Nephron (organoid): ENCODE measurements at regions not wholly inside any gene's neighbourhood (a gene's known extent, or its start where the extent isn't known, plus 50 kb on each side); places are given as distances from the start of the nearest gene placed in this dataset.
A peak's percentile ranks its signal among the peaks of the same experiment; 100 is the strongest.

ENCODE experiments used
- H3K27ac Mint-ChIP-seq, 3 experiments: 2 replicates each; pipeline ENCODE4 v1.8.0; 2020; ENCODE audit warnings: mixed read lengths in 3 of 3, mild to moderate bottlenecking in 2 of 3, moderate library complexity in 1 of 3
- H3K27me3 Mint-ChIP-seq: 2 replicates; pipeline ENCODE4 v1.8.0; 2021; ENCODE audit warnings: low read depth, mild to moderate bottlenecking, moderate library complexity, mixed read lengths
- H3K36me3 Mint-ChIP-seq: 2 replicates; pipeline ENCODE4 v1.8.0; 2020; ENCODE audit warnings: low read depth, mixed read lengths
- H3K4me1 Mint-ChIP-seq: 2 replicates; pipeline ENCODE4 v1.8.0; 2020; ENCODE audit warnings: mixed read lengths
- H3K4me3 Mint-ChIP-seq, 3 experiments: 2 replicates each; pipeline ENCODE4 v1.8.0; 2020; ENCODE audit warnings: mild to moderate bottlenecking in 3 of 3, mixed read lengths in 3 of 3, moderate library complexity in 2 of 3
- H3K9me3 Mint-ChIP-seq: 2 replicates; pipeline ENCODE4 v1.8.0; 2020; ENCODE audit warnings: mixed read lengths
- TF ChIP-seq, protein P1 (sequence below), 3 experiments: fragments of 200-600 bp; sonication (generic); IDR thresholded peaks; one replicate each; pipeline ENCODE4 v1.5.0; 2021; ENCODE audit warnings: antibody characterized with exemption in 3 of 3; ENCODE audit not compliant: unreplicated experiment in 3 of 3

- Mint-ChIP-seq H3K4me1 (peaks cover 21% of the 10 kb centered on the region), H3K4me3 (no peak overlapping the region), H3K9me3 (peaks cover 7% of the 10 kb centered on the region), H3K27ac (peak overlapping the region; percentile 29 to 47 (median 37)), H3K27me3 (no peaks in the 10 kb centered on the region), H3K36me3 (peaks cover 4% of the 10 kb centered on the region)
- TF ChIP-seq, protein P1, sequence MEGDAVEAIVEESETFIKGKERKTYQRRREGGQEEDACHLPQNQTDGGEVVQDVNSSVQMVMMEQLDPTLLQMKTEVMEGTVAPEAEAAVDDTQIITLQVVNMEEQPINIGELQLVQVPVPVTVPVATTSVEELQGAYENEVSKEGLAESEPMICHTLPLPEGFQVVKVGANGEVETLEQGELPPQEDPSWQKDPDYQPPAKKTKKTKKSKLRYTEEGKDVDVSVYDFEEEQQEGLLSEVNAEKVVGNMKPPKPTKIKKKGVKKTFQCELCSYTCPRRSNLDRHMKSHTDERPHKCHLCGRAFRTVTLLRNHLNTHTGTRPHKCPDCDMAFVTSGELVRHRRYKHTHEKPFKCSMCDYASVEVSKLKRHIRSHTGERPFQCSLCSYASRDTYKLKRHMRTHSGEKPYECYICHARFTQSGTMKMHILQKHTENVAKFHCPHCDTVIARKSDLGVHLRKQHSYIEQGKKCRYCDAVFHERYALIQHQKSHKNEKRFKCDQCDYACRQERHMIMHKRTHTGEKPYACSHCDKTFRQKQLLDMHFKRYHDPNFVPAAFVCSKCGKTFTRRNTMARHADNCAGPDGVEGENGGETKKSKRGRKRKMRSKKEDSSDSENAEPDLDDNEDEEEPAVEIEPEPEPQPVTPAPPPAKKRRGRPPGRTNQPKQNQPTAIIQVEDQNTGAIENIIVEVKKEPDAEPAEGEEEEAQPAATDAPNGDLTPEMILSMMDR (IDR thresholded peaks at IDR 0.05; ENCODE audit: unreplicated experiment in 3 of 3): no peak
These were observed 190.4 kb downstream of the SPP2 start for GRCh38 chr2:234240917-234241316.

- Mint-ChIP-seq H3K27me3 (peaks cover 1% of the 10 kb centered on the region), H3K9me3 (peaks cover 6% of the 10 kb centered on the region), H3K4me1 (no peaks in the 10 kb centered on the region), H3K4me3 (no peak overlapping the region), H3K27ac (no peak overlapping the region), H3K36me3 (no peaks in the 10 kb centered on the region)
- TF ChIP-seq, protein P1 (IDR thresholded peaks at IDR 0.05; ENCODE audit: unreplicated experiment in 3 of 3): no peak
These were observed 184.7 kb downstream of the SPP2 start for GRCh38 chr2:234235191-234235590.

GRCh38 chr2:234231460-234231859 lies 181.0 kb downstream of the SPP2 start:
- H3K36me3 Mint-ChIP-seq: no peaks in the 10 kb centered on the region
- peaks cover 8% of the 10 kb centered on the region for H3K27me3 Mint-ChIP-seq
- TF ChIP-seq, protein P1 (IDR thresholded peaks at IDR 0.05; ENCODE audit: unreplicated experiment in 3 of 3): no peak
- H3K27ac Mint-ChIP-seq: no peak overlapping the region
- H3K4me3 Mint-ChIP-seq: no peak overlapping the region
- no peaks in the 10 kb centered on the region for H3K4me1 Mint-ChIP-seq
- peaks cover 3% of the 10 kb centered on the region for H3K9me3 Mint-ChIP-seq

GRCh38 chr2:234219046-234219310 lies 168.5 kb downstream of the SPP2 start:
- Mint-ChIP-seq H3K9me3 (no peaks in the 10 kb centered on the region), H3K27me3 (no peaks in the 10 kb centered on the region), H3K4me1 (peaks cover 13% of the 10 kb centered on the region), H3K36me3 (no peaks in the 10 kb centered on the region), H3K27ac (peak overlapping the region; percentile 83 to 91 (median 84)), H3K4me3 (no peak overlapping the region)
- TF ChIP-seq, protein P1 (IDR thresholded peaks at IDR 0.05; ENCODE audit: unreplicated experiment in 3 of 3): no peak

- TF ChIP-seq, protein P1 (IDR thresholded peaks at IDR 0.05; ENCODE audit: unreplicated experiment in 3 of 3): no peak
- H3K27me3 Mint-ChIP-seq: peaks cover 2% of the 10 kb centered on the region
- peaks cover 13% of the 10 kb centered on the region for H3K4me1 Mint-ChIP-seq
- no peaks in the 10 kb centered on the region for H3K36me3 Mint-ChIP-seq
- peak overlapping the region; percentile 83 to 91 (median 84) for H3K27ac Mint-ChIP-seq
- H3K9me3 Mint-ChIP-seq: no peaks in the 10 kb centered on the region
- H3K4me3 Mint-ChIP-seq: peak overlapping the region in 1 of 3 experiments; percentile 30
These were observed 168.0 kb downstream of the SPP2 start for GRCh38 chr2:234218266-234219045.

DNA sequence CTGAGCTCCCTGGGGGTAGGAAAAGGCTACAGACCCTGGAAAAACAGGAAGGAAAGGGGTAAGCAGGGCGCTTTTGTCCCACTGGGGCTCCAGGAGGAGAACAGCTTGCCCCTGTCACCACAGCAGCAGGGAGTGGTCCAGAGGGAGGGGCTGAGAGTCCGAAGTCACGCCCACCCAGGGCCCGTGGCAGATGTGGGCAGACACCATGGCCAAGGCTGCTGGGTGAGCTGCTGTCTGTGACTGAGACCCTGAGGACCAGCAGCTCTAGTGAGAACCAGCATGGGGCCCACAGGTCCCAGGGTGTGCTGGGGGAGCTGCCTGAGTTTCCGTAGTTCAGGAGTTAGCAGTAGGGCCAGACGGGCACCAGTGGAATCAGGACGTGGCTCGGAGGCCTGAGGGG lies 162.0 kb downstream of the SPP2 start:
- H3K4me1 Mint-ChIP-seq: peaks cover 8% of the 10 kb centered on the region
- no peaks in the 10 kb centered on the region for H3K36me3 Mint-ChIP-seq
- no peak overlapping the region for H3K4me3 Mint-ChIP-seq
- no peaks in the 10 kb centered on the region for H3K9me3 Mint-ChIP-seq
- H3K27ac Mint-ChIP-seq: no peak overlapping the region
- TF ChIP-seq, protein P1 (IDR thresholded peaks at IDR 0.05; ENCODE audit: unreplicated experiment in 3 of 3): no peak
- peaks cover 5% of the 10 kb centered on the region for H3K27me3 Mint-ChIP-seq
